Ectodermal cell (in vitro differentiated cells): ENCODE measurements at regions not wholly inside any gene's neighbourhood (a gene's known extent, or its start where the extent isn't known, plus 50 kb on each side); places are given as distances from the start of the nearest gene placed in this dataset.

Experiments
- H3K27ac ChIP-seq: 2 replicates; pipeline ENCODE4 v1.7.0; 2013; ENCODE audit warnings: mild to moderate bottlenecking, low read depth, low read length; ENCODE audit not compliant: insufficient read depth, poor library complexity, severe bottlenecking
- H3K27me3 ChIP-seq: 2 replicates; pipeline ENCODE4 v1.7.0; 2013; ENCODE audit warnings: mild to moderate bottlenecking, low read length; ENCODE audit not compliant: insufficient read depth, control insufficient read depth, poor library complexity, severe bottlenecking
- H3K36me3 ChIP-seq: one replicate; pipeline ENCODE4 v1.7.0; 2013; ENCODE audit warnings: low read length; ENCODE audit not compliant: control insufficient read depth, insufficient read depth
- H3K4me1 ChIP-seq: one replicate; pipeline ENCODE4 v1.7.0; 2013; ENCODE audit warnings: low read length; ENCODE audit not compliant: control insufficient read depth, insufficient read depth
- H3K4me3 ChIP-seq: 2 replicates; pipeline ENCODE4 v1.7.0; 2013; ENCODE audit warnings: low read depth, low read length, control low read depth; ENCODE audit not compliant: insufficient read depth
- H3K9me3 ChIP-seq: 2 replicates; pipeline ENCODE4 v1.7.0; 2013; ENCODE audit warnings: mild to moderate bottlenecking, low read length, moderate library complexity; ENCODE audit not compliant: control insufficient read depth
- WGBS, 2 experiments: methylation state at CpG; one replicate each; pipeline ENCODE4 v1.1.7; 2013; ENCODE audit warnings: missing lambda C conversion rate in 2 of 2; 5-methylcytosine and 5-hydroxymethylcytosine counted together

DNA sequence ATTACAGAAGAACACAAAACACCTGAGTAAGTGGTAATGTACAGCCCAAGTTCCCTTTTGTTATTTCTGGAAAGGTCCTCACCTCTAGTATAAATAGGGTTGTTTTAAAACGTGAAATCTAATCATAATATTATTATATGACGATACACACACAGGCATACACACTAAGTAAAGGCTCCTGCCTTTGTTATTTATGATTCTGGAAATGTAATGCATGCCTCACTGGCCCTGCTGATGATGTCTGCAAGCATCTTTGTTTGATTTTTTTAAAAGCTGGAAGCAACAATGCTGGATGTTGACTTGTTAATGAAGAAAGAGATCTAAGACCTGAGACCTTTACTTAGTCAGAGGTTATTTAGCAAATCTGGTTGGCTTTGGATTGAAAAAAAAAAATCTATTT lies 307.4 kb upstream of the SORCS1 start:
- H3K36me3 ChIP-seq = no peaks in the 10 kb centered on the region
- 90% methylated on average over 2 of the region's 2 CpGs; no CpG with 5 or more reads in 1 of the 2 experiments for WGBS, 2 experiments
- H3K4me1 ChIP-seq = no peaks in the 10 kb centered on the region
- H3K9me3 ChIP-seq = no peaks in the 10 kb centered on the region
- H3K4me3 ChIP-seq = no peak overlapping the region
- H3K27me3 ChIP-seq = no peaks in the 10 kb centered on the region
- no peak overlapping the region for H3K27ac ChIP-seq

GRCh38 chr10:107453561-107453960 lies 289.1 kb upstream of the SORCS1 start:
- no peaks in the 10 kb centered on the region for H3K36me3 ChIP-seq
- H3K27me3 ChIP-seq = no peaks in the 10 kb centered on the region
- H3K4me3 ChIP-seq = no peak overlapping the region
- H3K4me1 ChIP-seq = no peaks in the 10 kb centered on the region
- 97 to 100% methylated on average over 3 to 4 of the region's 4 CpGs for WGBS, 2 experiments
- no peaks in the 10 kb centered on the region for H3K9me3 ChIP-seq
- H3K27ac ChIP-seq = no peak overlapping the region

DNA sequence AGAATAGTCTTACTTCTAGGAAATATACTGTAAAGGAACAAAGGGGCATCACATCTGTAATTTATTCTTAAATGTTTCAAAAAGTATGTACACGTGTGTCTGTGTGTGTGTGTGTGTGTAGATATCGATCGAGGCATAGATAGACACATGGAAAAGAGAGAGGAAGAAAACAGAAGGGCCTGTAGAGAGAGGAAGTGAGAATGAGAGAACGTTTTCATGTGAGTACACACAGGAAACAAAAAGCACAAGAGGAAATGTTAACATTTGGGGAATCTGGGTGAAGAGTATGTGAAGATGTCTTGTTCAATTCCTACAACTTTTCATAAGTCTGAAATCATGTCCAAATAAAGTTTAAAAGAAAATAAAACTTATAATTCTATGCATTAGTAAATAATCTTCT lies 286.5 kb upstream of the SORCS1 start:
- Histone ChIP-seq H3K27ac (no peak overlapping the region), H3K27me3 (no peaks in the 10 kb centered on the region), H3K9me3 (no peaks in the 10 kb centered on the region), H3K4me3 (no peak overlapping the region), H3K4me1 (no peaks in the 10 kb centered on the region), H3K36me3 (no peaks in the 10 kb centered on the region)
- 84 to 88% methylated on average over 4 of the region's 4 CpGs for WGBS, 2 experiments

- H3K36me3 ChIP-seq = no peaks in the 10 kb centered on the region
- WGBS, 2 experiments = 93 to 96% methylated on average over 4 to 5 of the region's 5 CpGs
- H3K27ac ChIP-seq = no peak overlapping the region
- no peak overlapping the region for H3K4me3 ChIP-seq
- no peaks in the 10 kb centered on the region for H3K4me1 ChIP-seq
- H3K9me3 ChIP-seq = no peaks in the 10 kb centered on the region
- no peaks in the 10 kb centered on the region for H3K27me3 ChIP-seq
Observed at GRCh38 chr10:107450056-107450455, 285.6 kb upstream of the SORCS1 start.

DNA sequence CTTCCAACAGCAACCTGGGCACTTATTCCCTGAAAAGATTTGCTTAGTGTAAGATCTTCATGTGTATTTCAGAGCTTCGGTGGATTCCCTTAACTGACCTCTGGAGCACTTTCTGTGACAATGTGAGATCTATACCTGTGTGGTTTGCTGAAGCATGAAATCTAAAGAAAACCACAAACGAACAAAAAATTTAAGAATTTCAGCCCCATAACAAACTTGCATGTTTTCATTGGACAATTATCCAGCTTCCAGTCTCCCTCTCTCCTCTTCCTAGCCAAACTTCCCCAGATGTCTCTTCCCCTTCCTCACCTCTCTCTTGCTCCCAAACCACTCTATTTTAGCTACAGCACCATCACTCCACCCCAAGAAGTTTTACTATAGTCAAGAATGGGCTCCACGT lies 279.9 kb upstream of the SORCS1 start:
- no peaks in the 10 kb centered on the region for H3K36me3 ChIP-seq
- H3K27me3 ChIP-seq = no peaks in the 10 kb centered on the region
- no peaks in the 10 kb centered on the region for H3K4me1 ChIP-seq
- 93 to 94% methylated on average over 3 of the region's 3 CpGs for WGBS, 2 experiments
- no peak overlapping the region for H3K27ac ChIP-seq
- no peaks in the 10 kb centered on the region for H3K9me3 ChIP-seq
- H3K4me3 ChIP-seq = no peak overlapping the region

- Histone ChIP-seq H3K36me3 (no peaks in the 10 kb centered on the region), H3K27me3 (no peaks in the 10 kb centered on the region), H3K4me3 (no peak overlapping the region), H3K9me3 (no peaks in the 10 kb centered on the region), H3K4me1 (no peaks in the 10 kb centered on the region), H3K27ac (no peak overlapping the region)
- WGBS, 2 experiments = 87 to 96% methylated on average over 2 of the region's 2 CpGs
Observed at GRCh38 chr10:107443813-107444212, 279.3 kb upstream of the SORCS1 start.

DNA sequence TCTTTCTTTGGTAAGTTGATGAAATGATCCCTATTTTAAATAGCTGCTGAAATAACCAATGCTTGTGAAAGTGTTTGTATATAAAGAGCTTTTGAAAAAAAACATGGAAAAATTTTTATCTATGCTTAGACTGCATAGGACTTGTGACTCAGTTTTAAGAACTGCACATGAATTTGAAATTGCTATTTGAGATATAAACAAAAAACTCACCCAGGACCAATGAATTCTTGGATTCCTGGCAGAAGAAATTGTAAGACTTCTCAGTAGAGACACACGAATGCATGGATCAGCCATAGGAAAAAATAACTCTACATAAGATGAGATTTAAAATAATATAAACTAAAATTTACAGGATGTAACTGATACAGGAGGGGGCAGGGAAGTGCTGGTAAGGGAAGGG lies 278.8 kb upstream of the SORCS1 start:
- no CpG with 5 or more reads among the region's 1 CpG for WGBS, 2 experiments
- Histone ChIP-seq H3K27me3 (no peaks in the 10 kb centered on the region), H3K36me3 (no peaks in the 10 kb centered on the region)

DNA sequence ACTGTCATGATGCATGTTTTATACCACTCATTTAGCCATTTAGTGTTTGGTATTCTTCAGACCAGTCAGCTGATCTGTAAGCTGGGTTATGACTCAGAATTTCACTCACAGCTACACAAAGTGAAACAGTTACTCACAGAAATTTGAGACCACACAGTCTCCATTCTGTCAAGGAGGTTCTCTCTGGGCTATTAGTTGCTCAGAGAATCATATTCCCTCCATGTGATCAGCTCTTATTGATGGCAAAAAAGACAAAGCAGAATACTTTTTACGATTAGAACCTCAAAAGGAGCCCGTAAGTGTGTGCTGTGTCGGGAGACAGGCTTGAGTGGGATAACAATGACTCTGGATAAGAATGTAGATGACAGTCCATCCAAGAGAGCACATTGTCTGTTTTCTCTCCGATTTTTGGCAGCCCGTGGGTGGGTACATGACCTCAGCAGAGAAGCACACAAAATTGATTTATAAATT lies 277.6 kb upstream of the SORCS1 start:
- 98% methylated on average over 4 to 5 of the region's 5 CpGs for WGBS, 2 experiments
- no peaks in the 10 kb centered on the region for H3K9me3 ChIP-seq

More for the DNA sequence above, 278.8 kb upstream of the SORCS1 start:
- H3K4me1 ChIP-seq = no peaks in the 10 kb centered on the region
- H3K9me3 ChIP-seq = no peaks in the 10 kb centered on the region
- no peak overlapping the region for H3K4me3 ChIP-seq
- H3K27ac ChIP-seq = no peak overlapping the region

DNA sequence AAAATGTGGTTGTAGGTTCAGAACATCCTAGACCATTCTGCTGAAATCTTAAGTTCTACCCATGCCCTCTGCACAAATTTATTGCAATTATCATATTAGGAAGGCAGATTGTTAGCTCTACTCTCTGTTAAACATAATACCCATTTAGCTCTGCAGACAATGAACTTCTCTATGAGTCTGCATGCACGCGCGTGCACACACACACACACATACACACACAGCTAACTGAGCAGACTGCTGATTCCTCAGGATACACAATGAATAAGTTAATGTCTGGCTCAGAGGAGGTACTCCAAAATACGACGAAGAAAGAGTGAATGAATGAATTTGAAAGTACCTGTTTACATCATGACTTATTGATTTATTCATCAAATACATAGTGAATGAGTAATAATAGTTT lies 276.2 kb upstream of the SORCS1 start:
- Histone ChIP-seq H3K4me1 (no peaks in the 10 kb centered on the region), H3K9me3 (no peaks in the 10 kb centered on the region), H3K36me3 (no peaks in the 10 kb centered on the region), H3K27me3 (no peaks in the 10 kb centered on the region), H3K4me3 (no peak overlapping the region), H3K27ac (no peak overlapping the region)
- 92 to 97% methylated on average over 3 to 5 of the region's 5 CpGs for WGBS, 2 experiments

More for the DNA sequence above, 277.6 kb upstream of the SORCS1 start:
- Histone ChIP-seq H3K4me3 (no peak overlapping the region), H3K27me3 (no peaks in the 10 kb centered on the region), H3K4me1 (no peaks in the 10 kb centered on the region), H3K36me3 (no peaks in the 10 kb centered on the region), H3K27ac (no peak overlapping the region)

DNA sequence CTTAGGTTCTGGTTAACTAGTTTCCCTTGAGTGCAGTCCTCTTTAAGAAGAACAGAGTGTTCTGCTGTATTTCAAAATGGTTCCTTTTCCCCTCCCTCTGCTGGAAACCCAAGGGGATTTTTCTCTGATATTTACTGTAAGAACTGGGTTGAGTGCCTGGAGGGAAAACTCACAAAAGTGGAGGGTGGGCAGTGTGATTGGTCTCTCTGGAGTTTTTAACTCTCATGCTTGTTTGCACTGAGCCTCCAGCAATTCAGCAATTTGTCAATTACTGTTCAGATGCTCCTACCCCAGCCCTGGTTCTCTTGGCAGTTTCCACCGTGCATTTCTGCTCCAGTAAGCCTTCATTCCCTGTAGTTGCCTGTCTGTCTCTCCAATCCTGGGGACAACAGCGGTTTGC lies 273.4 kb upstream of the SORCS1 start:
- no peaks in the 10 kb centered on the region for H3K27me3 ChIP-seq
- H3K4me3 ChIP-seq = no peak overlapping the region
- H3K9me3 ChIP-seq = no peaks in the 10 kb centered on the region
- no peak overlapping the region for H3K27ac ChIP-seq
- WGBS, 2 experiments = 86 to 90% methylated on average over 2 of the region's 2 CpGs
- no peaks in the 10 kb centered on the region for H3K36me3 ChIP-seq
- H3K4me1 ChIP-seq = no peaks in the 10 kb centered on the region

DNA sequence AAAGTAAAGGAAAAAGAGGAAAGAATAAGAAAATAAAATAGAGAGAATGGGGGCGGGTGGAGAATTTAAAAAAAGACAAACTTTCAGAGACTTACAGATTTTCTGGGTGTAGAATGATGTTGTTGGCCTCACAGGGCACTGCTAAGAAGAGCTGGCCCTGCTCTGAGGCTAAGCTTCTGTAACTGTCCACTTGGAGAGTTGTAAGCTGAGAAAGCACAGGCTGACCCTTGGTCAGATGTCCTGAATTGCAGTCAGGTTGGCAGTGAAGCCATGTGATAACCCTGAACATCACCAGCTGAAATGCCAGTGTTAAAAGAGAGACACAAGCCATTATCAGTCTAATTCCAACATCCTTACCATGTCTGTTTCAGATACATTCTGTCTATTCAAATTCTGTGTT lies 272.1 kb upstream of the SORCS1 start:
- H3K9me3 ChIP-seq = no peaks in the 10 kb centered on the region
- no peak overlapping the region for H3K4me3 ChIP-seq
- H3K27ac ChIP-seq = no peak overlapping the region
- 88 to 91% methylated on average over 1 of the region's 1 CpG for WGBS, 2 experiments
- H3K4me1 ChIP-seq = no peaks in the 10 kb centered on the region
- no peaks in the 10 kb centered on the region for H3K27me3 ChIP-seq
- no peaks in the 10 kb centered on the region for H3K36me3 ChIP-seq
